GM23338 (cell line): ENCODE measurements at regions not wholly inside any gene's neighbourhood (a gene's known extent, or its start where the extent isn't known, plus 50 kb on each side); places are given as distances from the start of the nearest gene placed in this dataset.

ENCODE experiments used
- EZH2 ChIP-seq: fragments of 200-600 bp; sonication (generic); IDR thresholded peaks from one replicate; pipeline ENCODE4 v1.8.0; 2017; ENCODE audit warnings: antibody characterized with exemption, mild to moderate bottlenecking, low read depth; ENCODE audit not compliant: unreplicated experiment
- POLR2AphosphoS5 ChIP-seq: IDR thresholded peaks from 2 replicates; pipeline ENCODE4 v1.6.1; 2016; ENCODE audit warnings: antibody characterized with exemption, low read depth
- TF ChIP-seq, protein P1 (sequence below), 2 experiments: fragments of 200-600 bp in 1 of 2; sonication (generic) in 1 of 2; conservative IDR thresholded peaks; 2 replicates each; pipeline versions ENCODE4 v1.5.1 to v1.6.1; 2016 to 2017; ENCODE audit warnings: antibody characterized with exemption in 2 of 2, low read depth in 2 of 2, mild to moderate bottlenecking in 2 of 2, moderate library complexity in 1 of 2

DNA sequence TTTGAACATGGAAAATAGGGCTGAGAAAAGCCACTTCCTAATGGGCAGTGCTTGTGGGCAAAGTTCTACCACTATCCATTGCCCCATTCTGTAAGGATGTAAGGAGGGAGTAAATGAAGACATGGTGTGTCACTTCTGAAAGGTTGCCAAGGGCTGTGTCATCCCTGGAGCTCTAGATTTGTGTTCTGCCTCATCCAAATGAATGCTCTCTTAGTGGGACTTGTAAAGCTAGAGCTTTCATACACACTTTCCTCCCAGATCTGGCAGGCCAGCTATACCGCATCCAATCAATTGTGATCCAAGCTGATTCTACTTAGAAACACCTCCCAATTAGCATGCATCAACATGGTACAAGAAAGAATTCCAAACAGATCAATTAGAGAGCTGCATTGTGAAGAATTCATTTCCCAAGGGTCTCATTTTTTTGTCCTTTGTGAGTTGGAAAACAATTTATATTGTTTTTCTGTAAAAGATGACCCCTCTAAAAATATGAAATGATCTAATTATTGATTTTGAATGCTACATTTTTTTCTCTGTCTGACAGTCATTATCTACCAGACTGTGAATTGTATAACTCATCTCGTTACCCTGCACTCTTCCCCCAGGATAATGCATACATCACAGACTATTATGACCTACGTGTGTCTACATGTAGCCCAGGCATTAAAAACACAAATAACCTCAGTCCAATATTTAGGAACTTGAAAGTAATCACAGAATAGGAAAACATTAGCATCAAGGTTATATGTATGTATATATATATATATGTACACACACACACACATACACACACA, 117.1 kb upstream of the DUSP10 start:
- TF ChIP-seq, protein P1, sequence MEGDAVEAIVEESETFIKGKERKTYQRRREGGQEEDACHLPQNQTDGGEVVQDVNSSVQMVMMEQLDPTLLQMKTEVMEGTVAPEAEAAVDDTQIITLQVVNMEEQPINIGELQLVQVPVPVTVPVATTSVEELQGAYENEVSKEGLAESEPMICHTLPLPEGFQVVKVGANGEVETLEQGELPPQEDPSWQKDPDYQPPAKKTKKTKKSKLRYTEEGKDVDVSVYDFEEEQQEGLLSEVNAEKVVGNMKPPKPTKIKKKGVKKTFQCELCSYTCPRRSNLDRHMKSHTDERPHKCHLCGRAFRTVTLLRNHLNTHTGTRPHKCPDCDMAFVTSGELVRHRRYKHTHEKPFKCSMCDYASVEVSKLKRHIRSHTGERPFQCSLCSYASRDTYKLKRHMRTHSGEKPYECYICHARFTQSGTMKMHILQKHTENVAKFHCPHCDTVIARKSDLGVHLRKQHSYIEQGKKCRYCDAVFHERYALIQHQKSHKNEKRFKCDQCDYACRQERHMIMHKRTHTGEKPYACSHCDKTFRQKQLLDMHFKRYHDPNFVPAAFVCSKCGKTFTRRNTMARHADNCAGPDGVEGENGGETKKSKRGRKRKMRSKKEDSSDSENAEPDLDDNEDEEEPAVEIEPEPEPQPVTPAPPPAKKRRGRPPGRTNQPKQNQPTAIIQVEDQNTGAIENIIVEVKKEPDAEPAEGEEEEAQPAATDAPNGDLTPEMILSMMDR (conservative IDR thresholded peaks at IDR 0.05; ENCODE audit: low read depth in 2 of 2), result no peak
- no peak for TF ChIP-seq POLR2AphosphoS5
- TF ChIP-seq EZH2, result no peak
